Ammon's horn (tissue), 1 donor: ENCODE measurements at regions not wholly inside any gene's neighbourhood (a gene's known extent, or its start where the extent isn't known, plus 50 kb on each side); places are given as distances from the start of the nearest gene placed in this dataset.
"Not testable (repeated sequence)": the region's sequence is repeated elsewhere in the genome, so short reads cannot be mapped to it uniquely, and the experiment has no call there.

Experiments used
- DNase-seq: peaks from one replicate; pipeline ENCODE4 v3.0.0-alpha.2; 2016; ENCODE audit warnings: low spot score

DNA sequence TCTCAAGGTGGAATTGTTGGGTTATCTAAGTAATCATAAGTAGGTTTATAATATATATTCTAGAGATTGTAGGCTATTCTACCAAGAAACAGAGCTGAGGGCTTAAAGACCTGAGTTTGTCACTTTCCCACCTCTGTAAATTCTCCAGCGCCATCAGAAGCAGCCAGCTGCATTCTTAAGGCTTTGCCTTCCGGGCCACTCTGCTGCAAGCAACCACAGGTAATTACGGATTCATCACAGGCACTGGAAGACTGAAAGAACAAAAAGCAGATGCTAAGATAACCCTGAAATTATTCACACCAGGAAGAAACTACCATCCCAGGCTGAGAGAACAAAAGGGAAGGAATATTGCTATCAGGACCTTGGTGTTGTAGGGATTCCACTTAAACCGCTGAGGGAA is 137.8 kb upstream of the JCAD start:
- no peak for DNase-seq

DNA sequence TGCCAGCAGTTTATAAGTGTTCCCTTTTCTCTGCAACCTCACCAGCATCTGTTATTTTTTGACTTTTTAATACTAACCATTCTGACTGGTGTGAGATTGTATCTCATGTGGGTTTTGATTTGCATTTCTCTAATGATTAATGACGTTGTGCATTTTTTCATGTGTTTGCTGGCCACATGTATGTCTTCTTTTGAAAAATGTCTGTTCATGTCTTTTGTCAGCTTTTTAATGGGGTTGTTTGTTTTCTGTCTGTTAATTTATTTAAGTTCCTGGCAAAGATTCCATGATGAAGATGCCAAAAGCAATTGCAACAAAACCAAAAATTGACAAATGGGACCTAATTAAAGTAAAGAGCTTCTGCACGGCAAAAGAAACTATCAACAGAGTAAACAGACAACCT is 137.2 kb upstream of the JCAD start:
- DNase-seq, result not testable (repeated sequence)

DNA sequence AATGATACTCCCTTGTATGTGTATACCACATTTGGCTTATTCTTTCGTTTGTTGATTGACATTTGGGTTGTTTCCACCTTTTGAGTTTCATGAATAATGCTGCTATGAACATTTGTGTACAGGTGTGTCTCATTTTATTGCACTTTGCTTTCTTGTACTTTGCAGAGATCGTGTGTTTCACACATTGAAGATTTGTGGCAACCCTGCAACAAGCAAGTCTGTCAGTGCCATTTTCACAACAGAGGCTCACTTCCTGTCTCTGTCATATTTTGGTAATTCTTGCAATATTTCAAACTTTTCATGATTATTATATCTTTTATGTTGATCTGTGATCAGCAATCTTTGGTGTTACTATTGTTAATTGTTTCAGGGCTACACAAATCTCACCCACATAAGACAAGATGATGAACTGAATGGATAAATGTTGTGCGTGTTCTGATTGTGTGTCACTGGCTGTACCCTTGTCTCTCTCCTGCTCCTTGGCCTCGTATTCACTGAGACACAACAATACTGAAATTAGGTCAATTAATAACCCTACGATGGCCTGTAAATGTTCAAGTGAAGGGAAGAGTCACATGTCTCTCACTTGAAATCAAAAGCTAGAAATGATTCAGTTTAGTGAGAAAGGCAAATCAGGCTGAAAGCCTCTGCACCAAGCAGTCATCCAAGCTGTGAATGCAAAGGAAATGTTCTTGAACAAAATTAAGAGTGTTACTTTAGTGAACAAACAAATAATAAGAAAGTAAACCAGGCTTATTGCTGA is 133.6 kb upstream of the JCAD start:
- no peak for DNase-seq

DNA sequence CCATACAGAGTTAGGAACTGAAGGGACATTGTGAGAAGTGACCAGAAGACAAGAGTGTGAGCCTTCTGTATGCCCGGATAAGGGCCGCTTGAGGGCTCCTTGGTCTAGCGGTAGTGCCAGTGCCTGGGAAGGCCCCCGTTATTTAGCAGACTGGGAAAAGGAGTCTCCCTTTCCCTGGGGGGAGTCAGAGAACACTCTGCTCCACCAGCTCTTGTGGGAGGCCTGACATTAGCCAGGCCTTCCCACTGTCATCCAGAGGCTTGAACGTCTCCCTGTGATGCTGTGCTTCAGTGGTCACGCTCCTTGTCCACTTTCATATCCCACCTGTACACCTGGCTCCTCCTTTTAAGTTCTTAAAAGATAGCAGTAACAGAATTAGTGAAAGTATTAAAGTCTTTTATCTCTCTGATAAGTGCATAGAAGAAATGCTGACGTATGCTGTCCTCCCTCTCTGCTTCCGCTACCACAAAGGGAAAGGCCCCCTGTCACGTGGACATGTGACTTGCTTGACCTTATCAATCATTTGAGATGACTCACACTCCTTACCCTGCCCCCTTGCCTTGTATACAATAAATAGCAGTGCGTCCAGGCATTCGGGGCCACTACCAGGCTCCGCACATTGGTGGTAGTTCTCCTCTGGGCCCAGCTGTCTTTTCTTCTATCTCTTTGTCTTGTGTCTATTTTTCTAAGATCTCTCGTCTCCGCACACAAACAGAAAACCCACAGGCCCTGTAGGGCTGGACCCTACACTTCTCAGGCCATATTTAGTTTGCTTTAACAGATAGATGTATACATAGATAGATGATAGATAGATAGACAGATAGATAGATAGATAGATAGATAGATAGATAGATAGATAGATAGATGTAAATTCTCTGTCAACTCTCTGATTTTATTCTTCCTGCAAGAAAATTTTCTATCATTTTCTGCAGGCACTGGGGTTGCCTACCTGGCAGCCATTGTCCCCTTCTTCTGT is 131.5 kb upstream of the JCAD start:
- no peak for DNase-seq

DNA sequence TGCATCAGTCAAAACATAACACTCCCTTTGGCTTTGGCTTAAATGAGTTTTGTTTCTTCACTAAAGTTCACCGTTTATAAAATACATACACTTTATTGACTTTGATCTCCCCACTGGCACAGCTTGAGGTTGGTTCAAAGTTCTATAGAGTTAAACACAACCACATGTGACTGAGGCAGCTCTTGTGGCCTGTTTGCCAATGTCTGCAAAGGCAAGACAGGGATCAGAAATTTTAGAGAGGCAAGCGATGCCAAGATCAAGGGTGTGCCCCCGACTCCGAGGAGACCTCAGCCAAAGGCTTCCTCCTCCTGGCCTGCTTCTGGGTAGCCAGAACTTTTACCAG is 129.8 kb upstream of the JCAD start:
- no peak for DNase-seq

DNA sequence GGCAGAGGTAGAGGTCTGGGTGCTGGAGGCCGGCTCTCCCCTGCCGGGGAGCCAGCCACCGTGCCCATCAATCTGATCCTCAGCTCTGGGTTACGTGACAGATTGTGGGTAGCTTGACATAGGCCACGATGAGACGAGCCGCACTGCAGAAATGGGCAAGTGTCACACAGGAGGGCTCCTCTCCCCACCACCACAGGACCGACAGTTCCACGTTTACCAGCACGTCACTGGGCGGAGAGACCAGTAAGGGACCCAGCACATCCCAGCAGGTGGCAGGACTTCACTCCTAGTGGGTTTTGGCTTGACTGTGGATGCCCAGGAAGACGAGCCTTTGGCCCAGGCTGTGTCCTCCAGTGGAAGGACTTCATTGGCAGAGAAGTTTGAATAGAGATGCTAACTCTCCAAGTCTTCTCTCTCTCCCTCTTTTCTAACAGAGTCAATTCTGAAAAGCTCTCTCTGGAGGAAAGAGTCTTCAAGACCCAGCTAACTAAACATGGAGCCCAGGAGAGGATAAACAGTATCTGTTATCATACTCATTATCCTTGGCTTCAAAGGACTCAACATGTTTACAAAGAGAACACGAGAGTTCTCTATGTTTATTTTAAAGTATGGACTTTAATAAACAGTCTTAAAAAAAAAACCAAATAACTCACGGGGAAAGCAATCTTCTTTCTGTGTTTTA is 129.3 kb upstream of the JCAD start:
- no peak for DNase-seq

DNA sequence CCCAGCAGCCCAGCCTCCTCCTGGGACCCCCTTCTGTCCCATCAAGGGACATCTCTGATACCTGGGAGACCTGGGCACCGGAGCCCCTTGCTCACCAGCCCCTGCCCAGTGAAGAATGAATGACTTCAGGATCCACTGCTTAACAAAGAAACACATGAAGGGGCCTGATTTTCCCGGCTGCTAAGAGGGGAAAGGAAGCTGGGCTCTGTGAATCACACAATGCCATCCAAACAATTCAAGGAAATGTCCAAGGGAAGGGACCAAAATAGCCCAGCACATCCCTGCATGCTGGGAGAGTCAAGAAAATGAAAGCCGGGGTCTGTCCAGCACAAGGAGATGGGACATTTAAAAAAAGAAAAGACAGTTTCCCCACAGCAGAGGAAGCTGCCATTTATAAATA is 128.7 kb upstream of the JCAD start:
- no peak for DNase-seq

DNA sequence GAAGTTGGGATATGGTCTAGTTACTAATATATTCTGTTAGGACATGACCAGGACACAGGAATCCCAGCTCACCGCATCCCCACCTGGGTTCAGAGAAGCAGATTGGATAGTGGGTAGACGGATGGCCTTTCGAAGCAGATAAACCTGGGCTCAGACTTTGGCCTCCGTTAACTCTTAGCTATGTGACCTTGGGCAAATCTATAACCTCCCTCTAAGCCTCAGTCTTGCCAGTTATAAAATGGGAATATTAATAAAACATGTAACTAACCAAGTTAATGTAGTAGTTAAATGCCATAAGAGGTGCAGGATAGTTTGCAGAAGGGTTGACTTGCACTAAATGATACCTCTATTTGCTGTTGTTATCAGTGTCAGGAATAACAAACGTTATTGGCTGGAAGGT is 127.6 kb upstream of the JCAD start:
- no peak for DNase-seq

DNA sequence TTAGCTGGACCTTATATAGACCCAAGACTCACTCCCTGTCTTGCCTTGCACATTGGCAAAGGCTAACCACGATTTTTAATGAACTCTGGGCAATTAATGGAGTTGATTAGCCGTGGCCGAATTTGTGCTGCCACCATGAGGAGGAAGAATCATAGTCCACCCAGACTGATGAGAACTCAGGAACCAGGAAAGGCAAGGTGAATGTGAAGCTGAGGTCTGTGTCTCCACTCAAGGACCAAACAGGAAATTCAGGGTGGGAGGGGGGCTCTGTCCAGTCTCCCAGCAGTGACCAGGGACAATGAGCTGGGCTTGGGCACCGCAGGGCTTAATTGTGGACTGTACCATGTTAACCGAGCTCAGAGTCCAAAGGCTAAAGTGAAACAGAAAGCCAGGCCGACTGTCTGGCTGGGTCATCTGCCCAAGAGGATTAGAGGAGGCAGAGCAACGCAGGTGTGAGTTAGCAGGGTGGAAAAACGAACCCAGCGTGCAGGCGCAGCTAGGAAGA is 127.0 kb upstream of the JCAD start:
- no peak for DNase-seq

DNA sequence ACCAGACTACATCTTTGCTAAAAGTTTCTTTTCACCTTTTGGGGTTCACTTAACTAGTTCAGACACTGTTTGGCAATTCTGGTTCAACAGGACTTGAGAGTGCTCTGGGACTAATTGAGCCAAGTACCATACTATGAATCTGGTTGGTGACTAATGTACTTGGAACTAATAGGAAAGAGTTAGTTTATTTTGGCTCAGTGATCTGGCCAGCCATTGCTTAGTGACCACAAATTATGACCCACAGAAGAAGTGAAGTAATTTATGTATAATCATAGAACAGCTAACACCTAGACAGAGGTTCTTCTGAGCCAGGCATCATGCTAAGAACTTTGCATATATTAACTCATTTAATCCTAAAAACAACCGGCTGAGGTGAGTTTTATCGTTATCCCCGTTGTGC is 126.5 kb upstream of the JCAD start:
- DNase-seq, result no peak

DNA sequence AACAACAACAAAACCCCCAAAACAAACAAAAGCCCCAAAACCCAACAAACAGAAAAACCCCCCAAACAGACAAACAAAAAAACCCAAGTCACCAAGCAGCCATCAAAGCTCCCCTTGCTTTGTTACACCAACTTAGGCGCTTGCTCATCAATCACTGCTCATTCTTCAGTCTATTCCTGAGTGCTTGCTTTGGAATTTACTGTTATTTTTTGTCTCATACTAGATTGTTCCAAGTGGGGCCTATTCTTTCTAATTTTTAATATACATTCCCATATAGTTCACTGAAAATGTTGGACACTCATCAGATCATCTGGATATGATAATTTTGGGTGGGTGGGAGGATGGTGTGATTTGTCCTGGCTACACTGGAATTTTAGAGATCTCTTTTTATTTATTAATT is 126.0 kb upstream of the JCAD start:
- DNase-seq, result no peak

DNA sequence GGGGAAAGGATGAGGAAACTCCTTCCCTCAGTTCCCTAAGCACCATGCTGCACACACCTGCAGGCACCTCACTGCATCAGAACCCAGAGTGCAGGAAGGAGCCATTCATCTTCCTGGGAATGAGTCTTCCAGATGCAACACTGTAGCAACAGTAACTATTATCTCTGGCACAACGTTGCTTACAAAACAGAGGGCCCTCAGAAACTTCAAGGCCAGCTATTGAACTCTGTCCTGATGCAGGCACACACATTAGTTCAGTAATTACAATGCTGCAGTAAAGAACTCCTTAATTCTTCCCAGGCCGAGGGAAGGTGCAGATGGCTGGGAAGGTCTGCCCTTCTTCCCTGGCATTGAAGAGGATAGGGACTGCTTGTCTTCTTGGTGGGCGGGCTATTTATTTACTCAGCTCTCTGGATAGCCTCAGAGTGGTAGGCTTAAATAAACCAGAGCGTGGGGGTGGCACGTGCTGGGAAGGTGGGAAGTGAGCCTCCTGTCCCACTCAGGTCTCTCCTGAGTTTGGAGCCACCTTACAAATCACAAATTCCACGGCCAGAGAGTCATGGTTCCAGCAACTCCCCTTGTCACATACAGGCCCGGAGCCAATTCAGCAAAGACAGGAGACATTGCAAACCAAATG is 125.1 kb upstream of the JCAD start:
- no peak for DNase-seq

DNA sequence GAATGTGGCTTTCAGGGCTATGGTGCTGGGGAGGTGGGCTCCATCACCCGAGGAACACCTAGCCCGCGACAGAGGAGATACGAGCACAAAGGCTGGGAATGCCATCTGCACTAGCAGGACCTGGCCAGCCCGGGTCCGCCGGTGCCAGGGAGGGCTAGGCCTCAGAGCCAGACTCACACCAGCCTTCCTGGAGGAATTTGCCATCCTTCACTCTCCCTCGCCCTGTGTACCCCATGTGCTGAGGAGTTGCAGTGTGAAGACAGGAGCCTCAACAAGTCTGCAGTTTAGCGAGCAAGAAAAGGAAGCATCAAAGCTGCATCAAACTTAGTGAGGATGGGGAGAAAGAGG is 123.6 kb upstream of the JCAD start:
- no peak for DNase-seq

DNA sequence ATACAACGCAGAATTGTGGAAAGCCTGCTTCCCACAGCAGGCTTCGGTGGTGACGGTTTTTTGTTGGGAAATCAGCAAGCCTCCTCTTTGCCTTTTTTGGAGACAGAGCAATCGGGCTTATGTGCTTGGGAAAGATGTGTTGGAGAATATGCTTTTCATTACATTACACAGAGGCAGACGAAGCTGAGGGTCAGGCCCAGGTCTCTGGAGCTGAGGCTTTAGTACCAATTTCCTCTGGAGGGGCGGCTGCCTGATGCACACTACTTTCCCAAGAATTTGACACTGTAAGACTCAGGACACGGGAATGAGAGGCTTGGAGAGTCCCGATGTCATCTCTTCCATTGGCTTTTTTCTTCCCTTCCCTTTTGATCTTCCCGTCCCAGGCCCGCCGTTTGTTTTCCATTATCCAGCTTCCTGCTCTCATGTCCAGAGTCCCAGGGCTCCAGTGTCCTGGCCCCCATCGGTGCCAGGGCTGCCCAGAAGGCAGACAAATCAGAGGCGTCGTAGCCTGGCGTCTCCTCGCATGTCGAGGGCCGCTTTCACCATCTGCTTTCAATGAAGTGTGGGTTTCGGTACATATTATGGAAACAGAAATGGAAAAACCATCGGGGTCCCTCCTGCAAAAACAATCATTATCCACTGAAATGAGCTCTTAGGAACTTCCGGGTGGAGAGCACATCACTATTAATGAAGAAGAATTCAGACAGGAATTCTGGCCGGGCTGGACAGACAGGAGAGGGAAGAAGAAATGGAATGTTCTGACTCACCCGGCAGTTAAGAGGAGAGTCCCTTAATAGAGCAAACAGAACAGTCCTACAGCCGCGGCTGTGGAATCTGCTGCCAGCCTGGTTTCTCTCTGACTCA is 123.0 kb upstream of the JCAD start:
- DNase-seq, result no peak

DNA sequence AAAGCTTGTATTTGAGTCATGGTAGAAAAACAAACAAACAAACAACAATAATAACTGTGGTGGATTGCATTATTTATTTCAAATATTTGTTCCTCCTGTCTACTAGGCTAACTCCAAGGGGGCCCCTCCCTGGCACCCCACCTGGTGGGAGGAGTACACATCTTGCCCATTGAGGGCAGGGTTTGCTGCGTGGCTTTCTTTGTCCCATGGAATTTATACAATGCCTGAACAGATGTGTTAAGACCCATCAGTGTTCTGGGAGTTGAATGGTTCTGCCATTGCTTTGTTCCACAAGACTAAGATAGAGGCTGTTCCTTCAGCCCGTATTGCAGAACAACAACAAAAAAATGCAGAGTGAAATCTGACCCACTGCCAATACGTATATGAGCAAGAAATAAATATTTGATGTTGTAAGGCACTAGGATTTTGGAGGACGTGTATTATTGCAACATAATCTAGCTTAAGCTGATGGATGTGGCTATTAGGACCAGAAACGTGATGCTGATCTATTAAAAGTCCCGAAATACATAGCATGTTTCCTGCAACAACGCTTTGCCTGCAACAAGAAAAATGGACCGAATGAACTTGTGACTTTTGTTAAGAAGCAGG is 119.1 kb upstream of the JCAD start:
- no peak for DNase-seq

DNA sequence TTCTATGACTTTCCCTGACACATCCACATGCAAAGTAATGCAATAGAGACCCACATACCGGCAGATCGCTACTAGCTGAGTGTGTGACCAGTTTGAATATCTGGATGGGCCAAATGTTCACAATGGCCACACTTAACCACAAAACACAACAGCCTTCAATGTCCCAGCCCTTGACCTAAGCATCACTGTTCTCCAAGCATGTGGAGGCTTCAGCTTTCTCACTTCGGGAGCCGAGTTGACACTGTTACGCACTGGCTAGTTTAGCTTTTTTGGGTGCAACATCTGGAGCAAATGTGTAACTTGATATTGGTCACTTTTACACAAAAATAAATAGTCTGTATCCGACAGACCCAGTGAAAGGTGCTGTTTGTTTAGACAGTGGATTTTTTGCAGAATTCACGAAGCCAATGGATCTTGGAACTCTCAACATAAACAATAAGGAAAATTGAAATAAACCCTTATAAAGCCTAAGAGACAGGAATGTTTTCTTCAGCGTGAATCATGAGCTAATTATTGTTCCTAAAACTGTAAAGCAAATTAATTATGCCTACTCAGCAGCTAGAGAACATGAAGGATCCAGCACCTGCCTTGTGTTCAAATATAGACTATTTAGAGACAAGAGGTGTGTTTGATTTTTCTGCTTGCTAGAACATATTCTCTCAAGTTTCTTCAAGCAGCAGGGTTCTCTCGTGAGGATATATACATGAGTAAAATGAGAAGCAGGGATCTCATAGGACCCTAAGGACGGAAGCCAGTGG is 117.6 kb upstream of the JCAD start:
- no peak for DNase-seq

DNA sequence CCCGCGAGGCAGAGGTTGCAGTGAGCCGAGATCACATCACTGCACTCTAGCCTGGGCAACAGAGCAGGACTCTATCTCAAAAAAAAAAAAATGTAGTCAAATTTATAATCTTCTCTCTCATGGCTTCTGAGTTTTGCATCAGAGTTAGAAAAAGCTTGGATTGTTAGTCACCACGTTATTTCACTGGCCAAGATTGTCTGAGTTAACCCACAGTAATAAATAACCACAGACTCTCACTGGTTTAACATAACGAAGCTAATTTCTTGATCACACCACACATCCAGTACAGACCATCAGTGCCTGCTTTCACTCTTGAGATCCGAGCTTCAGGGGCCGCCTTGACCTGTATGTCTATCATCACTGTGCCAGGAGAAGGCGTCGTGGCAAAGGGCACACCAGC is 116.8 kb upstream of the JCAD start:
- no peak for DNase-seq

DNA sequence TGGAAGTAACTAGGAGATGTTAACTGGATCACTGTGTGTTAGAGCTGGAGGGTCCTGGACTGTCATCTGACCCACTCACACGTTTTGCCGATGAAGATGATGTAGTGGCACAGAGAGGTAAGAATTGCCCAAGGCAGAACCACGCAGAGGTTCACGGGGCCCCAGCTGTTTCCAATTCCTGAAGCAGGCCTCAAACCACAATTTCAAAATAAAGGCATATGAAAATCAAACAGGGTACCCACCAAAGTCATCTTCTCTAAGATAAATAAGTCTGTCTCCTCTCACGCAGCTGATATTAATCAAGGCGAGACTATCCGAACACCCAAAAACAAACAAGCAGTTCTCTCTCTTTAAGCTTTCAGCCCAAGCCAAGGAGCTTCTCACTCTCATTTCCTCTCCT is 113.3 kb upstream of the JCAD start:
- DNase-seq, result no peak

DNA sequence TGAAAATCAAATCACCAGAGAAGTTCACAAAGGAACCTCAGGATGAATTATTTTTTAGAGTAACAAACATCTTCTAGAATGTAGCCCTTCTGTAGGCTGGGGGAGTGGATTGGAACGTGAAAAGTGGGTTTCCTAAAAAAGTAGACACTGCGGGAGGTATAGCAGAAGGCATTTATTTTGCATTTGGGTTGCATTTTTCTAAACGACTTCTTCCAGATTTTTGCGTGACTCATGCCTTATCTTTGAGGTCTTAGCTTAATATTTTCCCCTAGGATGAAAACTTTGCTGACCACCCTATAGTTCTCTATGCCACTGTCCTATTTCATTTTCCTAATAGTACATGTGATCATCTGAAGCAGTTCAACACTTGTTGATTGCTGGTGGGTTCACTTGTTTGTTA is 112.7 kb upstream of the JCAD start:
- DNase-seq, result no peak

DNA sequence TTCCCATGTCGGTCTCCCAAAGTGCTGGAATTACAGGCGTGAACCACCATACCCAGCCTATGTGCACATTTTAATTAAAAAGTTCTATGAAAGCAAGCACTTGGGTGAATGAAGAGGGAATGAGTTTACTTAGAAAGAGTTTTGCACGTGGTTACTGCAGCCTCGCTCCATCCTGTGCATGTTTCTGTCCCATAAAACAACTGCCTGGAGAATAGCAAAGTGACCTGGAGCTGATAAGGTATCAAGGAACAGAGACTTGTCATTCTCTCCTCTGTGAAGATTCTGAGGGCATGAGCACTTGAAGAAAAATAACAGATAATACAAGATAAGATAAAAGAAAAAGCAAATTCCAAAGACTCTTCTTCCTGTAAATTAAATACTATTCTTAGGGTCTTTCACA is 112.2 kb upstream of the JCAD start:
- DNase-seq, result no peak
